Keratinocyte (primary cell): ENCODE measurements at regions not wholly inside any gene's neighbourhood (a gene's known extent, or its start where the extent isn't known, plus 50 kb on each side); places are given as distances from the start of the nearest gene placed in this dataset.

Experiments used
- DNase-seq: peaks from one replicate; pipeline ENCODE4 v3.0.0-alpha.2; 2011; ENCODE audit warnings: low read depth, missing footprints, low spot score
- FAIRE-seq: peaks from 2 replicates; lab custom pipeline; 2011; peaks lifted over from hg19 to GRCh38; lab: Jason Lieb, UNC
- H2AFZ ChIP-seq: 2 replicates; pipeline ENCODE4 v1.6.0; 2012; ENCODE audit warnings: low read length, control low read depth, inconsistent platforms; ENCODE audit not compliant: control insufficient read depth
- H3K27ac ChIP-seq: 2 replicates; pipeline ENCODE4 v1.5.1; 2011; ENCODE audit warnings: low read length; ENCODE audit not compliant: control insufficient read depth, insufficient read depth
- H3K27me3 ChIP-seq: 3 replicates; pipeline ENCODE4 v1.6.0; 2011; ENCODE audit warnings: low read length; ENCODE audit not compliant: control insufficient read depth, insufficient read depth; ENCODE audit errors: extremely low read depth
- H3K36me3 ChIP-seq, 2 experiments: 2 replicates in 1 of 2; 3 replicates in 1 of 2; pipeline ENCODE4 v1.5.1; 2011; ENCODE audit warnings: low read length in 2 of 2, mild to moderate bottlenecking in 1 of 2; ENCODE audit not compliant: control insufficient read depth in 2 of 2, insufficient read depth in 2 of 2; ENCODE audit errors: extremely low read depth in 1 of 2
- H3K4me1 ChIP-seq: 3 replicates; pipeline ENCODE4 v1.5.1; 2011; ENCODE audit warnings: low read length; ENCODE audit not compliant: control insufficient read depth, insufficient read depth; ENCODE audit errors: extremely low read depth
- H3K4me2 ChIP-seq: 3 replicates; pipeline ENCODE4 v1.6.0; 2011; ENCODE audit warnings: low read depth, low read length; ENCODE audit not compliant: control insufficient read depth, insufficient read depth; ENCODE audit errors: extremely low read depth
- H3K4me3 ChIP-seq, 3 experiments: fragments of 200-600 bp in 1 of 3; sonication (generic) in 1 of 3; 2 replicates in 2 of 3; 3 replicates in 1 of 3; pipeline ENCODE4 v1.5.1; 2011 to 2016; ENCODE audit warnings: low read length in 3 of 3, mild to moderate bottlenecking in 3 of 3, control low read depth in 2 of 3, inconsistent platforms in 1 of 3, low read depth in 1 of 3, mixed read lengths in 1 of 3, mixed run types in 1 of 3, moderate library complexity in 1 of 3; ENCODE audit not compliant: control insufficient read depth in 2 of 3, insufficient read depth in 2 of 3; ENCODE audit errors: extremely low read depth in 1 of 3
- H3K79me2 ChIP-seq: 2 replicates; pipeline ENCODE4 v1.6.0; 2012; ENCODE audit warnings: low read length; ENCODE audit not compliant: control insufficient read depth, insufficient read depth
- H3K9ac ChIP-seq: 3 replicates; pipeline ENCODE4 v1.6.0; 2011; ENCODE audit warnings: low read length; ENCODE audit not compliant: control insufficient read depth, insufficient read depth; ENCODE audit errors: extremely low read depth
- H3K9me1 ChIP-seq: 3 replicates; pipeline ENCODE4 v1.6.0; 2011; ENCODE audit warnings: low read length; ENCODE audit not compliant: control insufficient read depth, insufficient read depth; ENCODE audit errors: extremely low read depth
- H3K9me3 ChIP-seq: 2 replicates; pipeline ENCODE4 v1.5.1; 2012; ENCODE audit warnings: low read depth, low read length; ENCODE audit not compliant: control insufficient read depth
- H4K20me1 ChIP-seq: 3 replicates; pipeline ENCODE4 v1.6.0; 2011; ENCODE audit warnings: low read length; ENCODE audit not compliant: control insufficient read depth, insufficient read depth; ENCODE audit errors: extremely low read depth
- EZH2 ChIP-seq: IDR thresholded peaks from one replicate; pipeline ENCODE4 v1.6.1; 2012; ENCODE audit warnings: inconsistent platforms, mild to moderate bottlenecking, low read length, moderate library complexity
- dilution Hi-C: fragments of 300-500 bp; cut with MboI; formaldehyde crosslinking; loops from one replicate; pipeline ENCODE4 v1.7.0; 2020; ENCODE audit warnings: low sequenced_read_pairs; ENCODE audit not compliant: extremely low pct_ligation_motif_present
- TF ChIP-seq, protein P1 (sequence below), 3 experiments: IDR thresholded peaks in 1 of 3; conservative IDR thresholded peaks in 1 of 3; optimal IDR thresholded peaks in 1 of 3; 2 replicates in 2 of 3; 3 replicates in 1 of 3; pipeline versions ENCODE3 to v1.5.1; 2011; ENCODE audit warnings: low read length in 3 of 3, mild to moderate bottlenecking in 3 of 3, moderate library complexity in 2 of 3, control low read depth in 1 of 3, inconsistent platforms in 1 of 3; ENCODE audit not compliant: insufficient read depth in 2 of 3; ENCODE audit errors: extremely low read depth in 1 of 3

DNA sequence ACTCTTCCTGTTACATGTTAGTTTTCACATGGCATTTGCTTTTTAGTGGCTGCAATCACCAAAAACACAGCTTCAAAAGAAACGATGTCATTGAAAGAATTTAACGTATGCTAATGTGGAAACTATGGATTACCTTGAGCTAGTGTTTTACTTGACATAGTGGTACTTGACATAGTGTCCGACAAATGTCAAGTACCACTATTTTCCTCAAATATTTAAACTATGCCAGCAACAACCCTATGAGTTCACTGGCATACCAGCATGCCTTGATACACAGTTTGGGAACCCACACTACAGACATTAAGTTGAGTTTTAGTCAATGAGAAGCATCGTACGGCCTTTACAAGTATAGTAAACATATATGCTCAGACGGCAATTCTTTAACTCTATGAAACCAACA lies 560.3 kb downstream of the GALC start:
- no peak overlapping the region for H3K4me3 ChIP-seq
- H3K4me2 ChIP-seq, result no peak overlapping the region
- no peaks in the 10 kb centered on the region for H3K27me3 ChIP-seq
- FAIRE-seq (no peak), DNase-seq (no peak)
- TF ChIP-seq, protein P1, sequence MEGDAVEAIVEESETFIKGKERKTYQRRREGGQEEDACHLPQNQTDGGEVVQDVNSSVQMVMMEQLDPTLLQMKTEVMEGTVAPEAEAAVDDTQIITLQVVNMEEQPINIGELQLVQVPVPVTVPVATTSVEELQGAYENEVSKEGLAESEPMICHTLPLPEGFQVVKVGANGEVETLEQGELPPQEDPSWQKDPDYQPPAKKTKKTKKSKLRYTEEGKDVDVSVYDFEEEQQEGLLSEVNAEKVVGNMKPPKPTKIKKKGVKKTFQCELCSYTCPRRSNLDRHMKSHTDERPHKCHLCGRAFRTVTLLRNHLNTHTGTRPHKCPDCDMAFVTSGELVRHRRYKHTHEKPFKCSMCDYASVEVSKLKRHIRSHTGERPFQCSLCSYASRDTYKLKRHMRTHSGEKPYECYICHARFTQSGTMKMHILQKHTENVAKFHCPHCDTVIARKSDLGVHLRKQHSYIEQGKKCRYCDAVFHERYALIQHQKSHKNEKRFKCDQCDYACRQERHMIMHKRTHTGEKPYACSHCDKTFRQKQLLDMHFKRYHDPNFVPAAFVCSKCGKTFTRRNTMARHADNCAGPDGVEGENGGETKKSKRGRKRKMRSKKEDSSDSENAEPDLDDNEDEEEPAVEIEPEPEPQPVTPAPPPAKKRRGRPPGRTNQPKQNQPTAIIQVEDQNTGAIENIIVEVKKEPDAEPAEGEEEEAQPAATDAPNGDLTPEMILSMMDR (optimal IDR thresholded peaks at IDR 0.05 in 1 of 3, IDR thresholded peaks at IDR 0.05 in 1 of 3, conservative IDR thresholded peaks at IDR 0.05 in 1 of 3; ENCODE audit: extremely low read depth in 1 of 3, insufficient read depth in 2 of 3, low read length in 3 of 3), result no peak
- no peak for TF ChIP-seq EZH2
- no peaks in the 10 kb centered on the region for H3K36me3 ChIP-seq
- H3K79me2 ChIP-seq, result no peaks in the 10 kb centered on the region
- no peak overlapping the region for H2AFZ ChIP-seq
- no peaks in the 10 kb centered on the region for H4K20me1 ChIP-seq
- H3K9ac ChIP-seq, result no peak overlapping the region
- no peaks in the 10 kb centered on the region for H3K9me1 ChIP-seq
- H3K27ac ChIP-seq, result no peak overlapping the region
- dilution Hi-C loops, result no loop called here
- no peaks in the 10 kb centered on the region for H3K9me3 ChIP-seq
- H3K4me1 ChIP-seq, result no peaks in the 10 kb centered on the region

- no peaks in the 10 kb centered on the region for H3K36me3 ChIP-seq
- peak; percentile 48 for DNase-seq
Measured at GRCh38 chr14:87430810-87431209, 562.2 kb downstream of the GALC start.

More at GRCh38 chr14:87430810-87431209, 562.2 kb downstream of the GALC start:
- Histone ChIP-seq H3K27me3 (no peaks in the 10 kb centered on the region), H4K20me1 (no peaks in the 10 kb centered on the region), H3K9ac (no peak overlapping the region), H3K9me3 (no peaks in the 10 kb centered on the region), H3K9me1 (no peaks in the 10 kb centered on the region), H3K79me2 (no peaks in the 10 kb centered on the region), H3K4me2 (no peak overlapping the region), H3K27ac (no peak overlapping the region), H3K4me1 (no peaks in the 10 kb centered on the region), H3K4me3 (no peak overlapping the region), H2AFZ (no peak overlapping the region)
- dilution Hi-C loops, result no loop called here
- no peak for TF ChIP-seq EZH2
- TF ChIP-seq, protein P1 (optimal IDR thresholded peaks at IDR 0.05 in 1 of 3, IDR thresholded peaks at IDR 0.05 in 1 of 3, conservative IDR thresholded peaks at IDR 0.05 in 1 of 3; ENCODE audit: extremely low read depth in 1 of 3, insufficient read depth in 2 of 3, low read length in 3 of 3), result no peak
- no peak for FAIRE-seq
